Amniotic epithelial cell (primary cell): ENCODE measurements at regions not wholly inside any gene's neighbourhood (a gene's known extent, or its start where the extent isn't known, plus 50 kb on each side); places are given as distances from the start of the nearest gene placed in this dataset.
A peak's percentile ranks its signal among the peaks of the same experiment; 100 is the strongest.
"Not testable (repeated sequence)": the region's sequence is repeated elsewhere in the genome, so short reads cannot be mapped to it uniquely, and the experiment has no call there.

Experiments
- DNase-seq: peaks from one replicate; pipeline ENCODE4 v3.0.0-alpha.2; 2010; ENCODE audit warnings: low read depth

DNA sequence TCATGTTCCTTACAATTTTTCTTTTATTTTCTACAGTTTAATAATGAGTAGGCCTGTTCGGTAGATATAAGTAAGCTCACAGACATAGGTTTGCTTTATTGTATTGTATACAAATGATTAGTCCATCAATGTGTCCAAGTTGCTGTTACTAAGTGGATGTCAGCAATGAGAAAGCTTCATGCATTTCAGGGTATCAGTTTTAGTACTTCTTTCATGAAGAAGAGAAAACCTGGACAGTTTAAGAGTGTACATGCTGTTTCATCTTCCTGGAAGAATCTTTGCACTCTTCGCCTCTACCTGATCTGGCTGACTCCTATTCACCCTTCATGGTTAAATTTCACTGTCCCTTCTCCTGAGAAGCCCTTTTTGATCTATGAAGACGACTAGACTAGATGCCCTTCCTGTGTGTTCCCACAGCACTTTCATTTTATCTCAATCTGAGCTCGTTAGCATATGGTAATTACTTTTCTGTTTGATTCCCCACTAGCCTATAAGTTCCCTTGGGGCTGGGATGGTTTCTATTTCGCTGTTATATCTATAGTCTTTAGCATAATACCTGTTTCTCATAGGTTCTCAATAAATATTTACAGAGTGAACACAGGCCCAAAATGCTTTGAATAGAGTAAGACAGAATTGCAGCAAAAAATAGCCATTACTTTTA, 70.7 kb downstream of the CETN3 start:
- DNase-seq, result no peak

GRCh38 chr5:90337449-90338052, 72.0 kb downstream of the CETN3 start:
- peak; percentile 0 for DNase-seq

GRCh38 chr5:90336752-90337151, 72.8 kb downstream of the CETN3 start:
- DNase-seq, result no peak

DNA sequence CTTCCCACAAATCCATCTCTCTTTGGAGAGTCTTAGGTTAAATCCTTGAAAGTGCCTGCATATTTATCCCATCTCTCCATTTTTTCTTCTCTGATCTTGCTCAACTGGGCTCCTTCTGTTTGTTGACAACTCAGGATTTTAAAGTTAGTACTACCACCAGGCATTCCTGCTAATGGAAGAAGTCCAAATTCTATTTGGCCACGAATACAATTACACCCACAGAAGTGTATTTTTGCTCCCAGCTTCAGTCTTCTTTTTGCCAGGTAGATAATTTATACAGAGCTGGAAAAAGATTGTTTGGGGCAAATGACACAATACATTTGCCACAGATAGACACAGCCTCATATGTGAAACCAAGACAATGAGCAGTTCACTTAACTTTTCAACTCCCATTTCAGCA, 74.8 kb downstream of the CETN3 start:
- no peak for DNase-seq

- no peak for DNase-seq
Observed at GRCh38 chr5:90329911-90330310, 79.6 kb downstream of the CETN3 start.

DNA sequence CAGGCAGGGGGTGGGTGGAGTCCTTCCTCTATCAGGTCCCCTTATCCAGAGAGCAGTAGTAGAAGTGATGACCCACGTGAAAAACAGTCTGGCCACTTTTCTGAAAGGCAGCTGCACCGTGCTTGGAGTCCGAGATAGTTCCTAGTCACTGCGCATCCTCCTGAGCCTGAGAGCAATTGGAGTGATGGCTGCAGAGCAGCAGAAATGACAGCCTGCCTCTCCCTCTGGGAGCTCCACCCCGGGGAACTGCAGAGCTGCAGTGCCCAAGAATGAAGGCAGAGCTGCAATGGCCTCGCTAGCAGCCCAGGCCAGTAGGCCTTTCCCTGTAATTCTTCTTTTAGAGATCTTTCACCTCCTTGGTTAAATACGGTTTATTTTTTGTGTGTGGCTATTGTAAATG, 82.6 kb downstream of the CETN3 start:
- no peak for DNase-seq

DNA sequence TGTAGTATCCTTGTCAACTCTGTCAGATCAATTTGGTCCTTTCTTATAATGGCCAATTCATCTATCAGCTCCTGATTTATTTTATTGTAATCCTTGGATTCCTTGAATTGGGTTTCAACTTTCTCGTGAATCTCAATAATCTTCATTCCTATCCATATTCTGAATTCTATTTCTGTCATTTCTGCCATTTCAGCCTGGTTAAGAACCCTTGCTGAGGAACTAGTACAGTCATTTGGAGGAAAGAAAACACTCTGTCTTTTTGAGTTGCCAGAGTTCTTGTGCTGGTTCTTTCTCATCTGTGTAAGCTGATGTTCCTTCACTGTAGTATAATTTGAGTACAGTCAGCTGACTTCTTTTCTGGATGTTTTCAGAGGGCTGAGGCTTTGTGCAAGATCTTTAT, 84.5 kb downstream of the CETN3 start:
- no peak for DNase-seq

GRCh38 chr5:90320348-90320747, 89.2 kb downstream of the CETN3 start:
- DNase-seq, result not testable (repeated sequence)

DNA sequence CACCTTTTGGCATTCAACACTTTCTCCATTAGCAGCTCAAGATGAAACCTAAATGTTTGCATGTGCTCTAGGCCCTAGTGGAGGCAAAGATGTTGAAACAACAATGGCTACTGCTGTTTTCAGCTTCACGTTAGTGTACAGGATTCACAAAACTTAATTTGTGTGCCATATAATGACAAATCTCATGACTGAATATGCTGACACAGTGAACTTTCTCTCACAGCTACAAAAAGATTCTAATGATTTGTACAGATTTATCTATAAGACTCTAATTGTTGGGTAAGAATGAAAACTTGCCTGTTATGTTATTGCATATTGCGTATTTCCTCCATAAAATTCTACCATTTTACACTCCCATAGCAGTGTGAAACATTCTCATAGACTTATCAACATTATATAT, 97.5 kb downstream of the CETN3 start:
- no peak for DNase-seq

DNA sequence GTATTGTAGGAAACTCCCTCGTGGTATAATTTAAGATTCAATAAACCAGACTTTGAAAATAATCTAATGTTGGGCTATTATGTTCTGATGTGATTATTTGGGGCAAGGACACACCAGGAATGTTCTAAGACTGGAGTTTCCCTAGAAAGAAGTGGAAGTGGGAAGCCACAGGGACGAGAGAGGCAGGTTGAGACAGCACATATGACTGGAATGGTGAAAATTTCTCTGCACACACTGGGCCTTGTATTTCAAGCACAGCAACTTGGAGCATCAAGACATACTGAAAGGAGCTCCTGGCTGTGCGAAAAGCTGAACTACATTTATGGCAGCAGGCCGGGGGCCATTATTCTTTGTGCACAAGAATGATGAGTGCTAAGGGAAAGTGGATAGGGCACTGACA, 98.2 kb downstream of the CETN3 start:
- DNase-seq, result no peak

- DNase-seq, result peak; percentile 7
Observed at GRCh38 chr5:90308787-90309585, 100.6 kb downstream of the CETN3 start.

DNA sequence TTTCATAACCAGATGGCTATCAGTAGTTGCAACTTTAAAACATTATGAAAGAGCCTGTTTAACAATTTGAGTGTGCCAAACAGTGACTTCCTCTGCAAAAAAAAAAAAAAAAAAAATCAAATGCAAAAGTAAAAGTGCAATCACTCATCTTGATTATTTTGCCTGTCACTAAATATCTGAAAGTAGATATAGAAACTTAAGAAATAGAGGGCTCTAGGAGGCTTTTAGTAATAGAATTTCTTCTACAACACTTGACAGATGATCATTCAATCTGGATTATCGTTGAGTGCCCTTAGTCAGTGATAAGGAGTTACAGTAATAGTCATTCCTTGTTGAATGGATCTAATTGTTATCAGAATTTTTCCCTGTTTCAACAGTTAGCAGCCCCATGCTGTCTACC, 101.8 kb downstream of the CETN3 start:
- DNase-seq, result peak; percentile 0

DNA sequence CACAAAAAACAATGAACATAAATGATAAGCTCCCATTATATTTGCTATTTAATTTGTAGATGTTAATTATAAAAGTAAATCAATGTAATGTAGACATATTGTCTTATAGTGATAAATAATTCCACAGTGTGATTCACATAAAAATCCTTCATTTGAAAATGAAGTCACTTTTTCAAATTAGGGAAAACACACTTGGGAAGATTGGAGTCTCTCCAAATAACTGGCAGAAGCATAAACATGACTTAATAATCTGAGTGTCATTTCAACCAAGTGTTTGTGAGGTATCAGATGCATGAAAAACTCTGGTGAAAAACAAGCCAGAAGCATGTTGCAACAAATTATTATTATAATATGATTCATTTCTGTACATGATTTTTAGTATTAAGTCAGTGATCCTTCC, 102.2 kb downstream of the CETN3 start:
- DNase-seq, result peak; percentile 3

GRCh38 chr5:90306613-90307012, 102.9 kb downstream of the CETN3 start:
- no peak for DNase-seq

DNA sequence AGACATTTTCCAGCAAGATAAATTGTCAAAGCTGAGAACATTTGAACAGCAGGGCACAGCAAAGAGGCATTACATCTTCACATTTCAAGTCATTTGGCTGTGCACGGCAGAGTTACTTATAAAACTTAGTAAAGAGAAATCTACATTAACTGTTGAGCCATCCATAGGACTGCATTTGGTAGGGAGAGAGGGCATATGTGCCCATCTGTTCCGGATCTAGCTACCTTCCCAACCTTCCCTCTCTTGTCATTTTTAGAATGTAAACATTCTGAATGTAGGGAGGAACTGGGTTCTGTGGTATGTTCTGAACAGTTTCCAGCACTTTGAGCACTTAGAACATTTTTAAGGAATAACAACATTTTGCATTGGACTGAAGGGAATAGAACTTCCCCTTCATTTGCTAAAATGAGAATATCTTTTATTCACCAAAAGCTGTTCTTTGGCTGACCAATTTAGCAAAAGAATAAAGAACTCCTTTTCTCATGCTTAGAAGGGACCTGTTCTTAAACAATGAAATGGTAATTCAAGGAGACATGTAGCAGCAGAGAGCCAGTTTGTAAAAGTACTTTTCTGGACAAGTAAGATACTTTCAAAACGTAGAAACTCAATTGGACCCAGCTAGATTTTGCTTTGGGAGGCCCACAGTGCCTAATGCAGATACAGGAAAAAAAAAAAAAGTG, 104.4 kb downstream of the CETN3 start:
- no peak for DNase-seq

GRCh38 chr5:90301248-90301647, 108.3 kb downstream of the CETN3 start:
- no peak for DNase-seq

DNA sequence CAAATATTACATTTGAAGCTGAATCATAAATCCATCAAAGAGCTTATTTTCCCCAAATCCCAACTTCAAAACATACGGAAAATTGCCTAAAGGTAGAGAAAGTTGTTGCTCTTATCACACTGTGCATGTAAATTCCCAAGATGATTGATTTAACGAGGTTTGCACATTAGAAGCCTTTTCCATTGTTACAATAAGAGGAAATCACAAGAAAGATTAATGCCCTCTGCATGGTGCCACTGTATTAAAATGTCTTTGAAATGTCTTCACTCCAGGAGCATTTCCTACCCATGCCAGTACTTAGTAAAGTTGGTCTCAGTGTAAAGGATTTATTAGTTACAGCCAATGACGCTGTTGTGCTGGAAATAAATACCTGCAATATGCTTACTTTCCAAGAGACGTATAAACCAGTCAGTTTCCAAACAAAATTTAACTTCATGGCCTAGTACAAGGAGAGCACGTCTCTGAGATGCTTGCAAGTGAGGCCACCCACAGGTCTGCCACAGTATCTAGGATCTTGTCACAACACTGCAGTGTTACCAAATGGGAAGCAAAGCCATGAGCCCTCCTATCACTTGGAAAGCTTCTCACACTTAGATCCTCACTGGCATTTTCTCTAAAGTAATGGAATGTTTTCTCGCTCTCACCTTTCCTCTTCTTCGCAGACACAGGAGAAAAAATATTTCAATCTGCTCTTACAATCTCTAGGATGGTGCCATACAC, 112.4 kb downstream of the CETN3 start:
- no peak for DNase-seq

DNA sequence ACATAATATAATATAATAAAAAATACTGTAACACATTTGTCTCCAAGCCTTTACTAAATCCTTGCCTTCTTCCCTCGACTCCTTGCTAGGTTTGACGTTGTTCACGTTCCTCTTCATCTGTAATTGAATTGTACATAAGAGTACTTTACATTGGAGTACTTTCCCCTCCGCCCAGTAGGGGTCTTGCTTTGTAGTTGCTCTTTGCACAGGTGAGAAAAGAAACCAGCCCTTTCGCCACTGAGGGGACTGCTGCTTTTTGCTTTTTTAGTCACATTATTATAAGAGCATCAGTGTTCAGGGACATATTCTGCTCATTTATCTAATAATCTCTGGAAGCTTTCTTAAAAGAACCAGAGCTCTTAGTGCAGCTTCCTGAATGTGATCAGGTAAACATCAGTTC, 115.0 kb downstream of the CETN3 start:
- DNase-seq, result no peak

- DNase-seq, result peak; percentile 86
Observed at GRCh38 chr5:90293931-90294330, 115.6 kb downstream of the CETN3 start.

- DNase-seq, result no peak
Observed at GRCh38 chr5:90290648-90291047, 118.9 kb downstream of the CETN3 start.

DNA sequence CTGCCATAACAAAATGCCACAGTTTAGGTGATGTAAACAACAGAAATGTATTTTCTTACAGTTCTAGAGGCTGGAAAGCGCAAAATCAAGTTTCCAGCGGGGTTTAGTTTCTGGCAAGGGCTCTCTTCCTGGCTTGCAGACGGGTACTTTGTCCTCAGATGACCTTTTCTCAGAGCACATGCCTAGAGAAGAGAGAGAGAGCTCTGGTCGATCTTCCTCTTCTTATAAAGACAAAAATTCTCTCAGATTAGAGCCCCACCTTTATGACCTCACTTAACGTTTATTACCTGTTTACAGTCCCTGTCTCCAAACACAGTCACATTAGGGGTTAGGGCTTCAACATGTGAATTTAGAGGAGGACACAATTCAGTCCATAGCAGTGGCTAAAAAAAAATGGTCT, 119.7 kb downstream of the CETN3 start:
- peak; percentile 0 for DNase-seq

- no peak for DNase-seq
Observed at GRCh38 chr5:90287036-90287435, 122.5 kb downstream of the CETN3 start.
